ENCODE measurements at regions not wholly inside any gene's neighbourhood (a gene's known extent, or its start where the extent isn't known, plus 50 kb on each side); places are given as distances from the start of the nearest gene placed in this dataset.
"Not testable (repeated sequence)": the region's sequence is repeated elsewhere in the genome, so short reads cannot be mapped to it uniquely, and the experiment has no call there.

DNA sequence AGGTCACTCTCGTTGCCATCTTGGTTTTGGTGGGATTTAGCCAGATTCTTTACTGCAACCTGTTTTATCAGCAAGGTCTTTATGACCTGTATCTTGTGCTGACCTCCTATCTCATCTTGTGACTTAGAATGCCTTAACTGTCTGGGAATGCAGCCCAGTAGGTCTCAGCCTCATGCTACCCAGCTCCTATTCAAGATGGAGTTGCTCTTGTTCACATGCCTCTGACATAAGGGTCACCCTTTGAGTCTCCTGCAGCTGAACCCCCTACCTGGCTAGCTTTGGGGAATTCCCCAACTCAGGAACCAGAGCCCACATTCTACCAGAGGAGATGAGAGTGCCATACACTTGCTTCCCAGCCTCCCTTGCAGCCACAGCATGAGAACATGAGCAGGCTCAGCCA, 123.0 kb upstream of the ARHGEF3 start:
- DNase-seq (ENCODE audit: low spot score) = not testable (repeated sequence)

DNA sequence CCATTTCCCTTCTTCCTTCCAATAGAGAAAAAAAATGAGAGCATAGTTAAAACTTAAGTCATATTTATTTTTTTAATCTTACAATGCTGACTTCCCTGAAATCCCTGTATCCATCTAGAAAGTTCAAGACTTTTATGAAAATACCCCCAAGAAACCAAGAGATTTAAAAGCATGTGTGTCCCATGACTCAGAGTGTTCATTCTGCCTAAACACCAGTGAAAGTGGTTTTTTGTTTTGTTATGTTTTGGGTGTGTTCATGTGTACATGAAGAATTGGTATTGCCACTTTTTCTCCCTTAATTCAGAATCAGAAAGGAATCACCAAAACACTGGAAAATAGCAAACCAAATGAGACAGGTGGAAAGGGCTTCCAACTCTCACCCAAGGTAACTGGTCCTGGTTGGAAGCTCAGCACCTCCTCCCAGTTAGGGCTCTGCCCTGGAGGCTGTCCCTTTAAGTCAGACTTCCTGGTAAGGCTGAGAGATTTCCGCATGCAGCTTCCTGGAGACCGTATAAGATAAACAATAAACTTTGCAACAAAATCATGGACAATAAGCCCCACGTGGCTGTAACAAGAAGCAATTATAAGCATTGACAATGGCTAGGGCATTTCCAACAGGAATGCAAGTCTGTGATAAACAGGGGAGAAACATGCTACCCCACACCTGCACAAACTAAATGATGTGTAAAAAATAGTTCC, 121.9 kb upstream of the ARHGEF3 start:
- DNase-seq (ENCODE audit: low spot score) = no peak

DNA sequence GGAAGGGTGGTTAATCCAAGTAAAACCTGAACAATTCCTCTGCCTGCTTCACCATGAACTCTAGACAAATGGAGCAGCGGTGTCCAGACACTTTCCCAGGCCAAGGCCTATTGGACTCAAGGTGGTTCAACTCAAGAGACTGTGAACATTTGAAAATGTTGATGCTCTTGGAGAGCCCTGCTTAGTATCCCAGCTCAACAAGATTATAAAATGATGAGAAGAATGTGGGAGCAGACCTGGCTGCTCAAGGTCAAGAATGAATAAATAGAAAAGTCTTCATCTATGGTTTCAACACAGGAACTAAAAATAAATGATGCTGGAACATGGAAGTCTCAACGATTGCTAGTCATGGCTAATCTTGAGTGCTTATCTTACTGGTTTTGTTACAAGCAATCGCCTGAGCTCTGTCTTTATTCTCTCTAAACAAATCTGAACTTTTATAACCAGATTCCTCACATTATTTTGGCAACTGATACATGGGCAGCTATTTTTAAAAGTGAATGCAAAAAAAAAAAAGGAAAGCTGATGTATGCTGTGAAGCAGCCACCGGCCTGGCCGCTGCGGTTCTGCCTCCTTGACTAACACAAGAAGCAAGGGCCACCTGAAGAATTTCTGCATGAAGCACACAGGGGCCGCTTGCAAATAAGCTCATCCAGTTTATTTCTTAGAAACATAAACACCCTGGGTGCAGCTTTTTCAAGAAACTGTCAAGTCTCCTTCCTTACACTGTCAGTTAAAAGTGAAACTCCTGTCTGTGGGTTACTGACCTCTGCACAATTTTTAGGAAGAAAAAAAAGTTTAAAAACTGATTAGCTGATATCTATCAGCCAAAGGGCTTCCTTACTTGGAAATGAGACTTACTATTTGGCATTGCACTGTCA, 120.1 kb upstream of the ARHGEF3 start:
- peak; percentile 28 for DNase-seq (ENCODE audit: low spot score)

DNA sequence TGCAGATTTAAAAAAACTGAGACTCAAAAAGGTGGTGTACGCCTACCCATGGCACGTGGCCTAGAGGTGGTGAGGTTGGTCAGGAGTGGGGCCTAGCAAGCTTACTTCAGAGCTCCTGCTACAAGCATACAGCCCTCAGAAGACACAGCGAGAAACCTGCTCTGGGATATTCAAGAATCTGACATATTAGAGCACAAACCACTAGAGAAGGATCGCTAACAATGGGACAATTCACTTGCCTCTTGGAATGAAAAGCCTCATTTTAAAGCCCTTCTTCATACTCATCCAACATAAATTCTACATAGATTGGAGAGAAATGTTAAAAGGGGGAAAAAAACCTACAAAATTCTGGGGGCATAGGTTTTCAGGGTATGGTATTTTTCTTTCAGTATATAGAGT, 118.0 kb upstream of the ARHGEF3 start:
- no peak for DNase-seq (ENCODE audit: low spot score)

DNA sequence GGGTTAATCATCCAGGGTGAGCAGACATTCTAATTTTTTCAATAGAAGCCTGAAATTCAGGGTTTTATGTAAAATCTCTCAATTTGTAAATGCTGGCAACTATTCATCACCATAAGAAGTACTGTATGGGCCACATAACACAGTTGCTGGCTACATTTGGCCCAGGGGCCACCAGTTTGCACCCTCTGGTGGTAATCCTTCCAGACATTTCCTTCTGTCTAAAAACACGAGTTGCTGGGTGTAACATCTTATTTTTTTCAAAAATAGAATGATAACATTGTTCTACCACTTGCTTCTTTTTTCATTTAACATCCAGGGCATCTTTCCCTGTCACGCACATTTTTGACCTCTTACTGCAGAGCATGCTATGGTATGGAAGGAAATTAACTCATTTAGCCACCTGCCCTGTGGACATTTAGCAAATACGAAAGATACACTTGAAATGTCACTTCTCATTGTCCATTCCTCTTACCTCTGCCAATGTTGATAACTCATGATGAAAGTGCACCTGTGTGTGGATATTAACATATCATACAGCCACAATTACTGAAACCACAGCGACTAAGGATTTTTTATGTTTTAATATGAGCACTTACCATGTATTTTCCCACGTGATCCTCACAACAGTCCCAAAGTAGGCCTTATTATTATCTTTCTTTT, 117.5 kb upstream of the ARHGEF3 start:
- DNase-seq (ENCODE audit: low spot score) = no peak

DNA sequence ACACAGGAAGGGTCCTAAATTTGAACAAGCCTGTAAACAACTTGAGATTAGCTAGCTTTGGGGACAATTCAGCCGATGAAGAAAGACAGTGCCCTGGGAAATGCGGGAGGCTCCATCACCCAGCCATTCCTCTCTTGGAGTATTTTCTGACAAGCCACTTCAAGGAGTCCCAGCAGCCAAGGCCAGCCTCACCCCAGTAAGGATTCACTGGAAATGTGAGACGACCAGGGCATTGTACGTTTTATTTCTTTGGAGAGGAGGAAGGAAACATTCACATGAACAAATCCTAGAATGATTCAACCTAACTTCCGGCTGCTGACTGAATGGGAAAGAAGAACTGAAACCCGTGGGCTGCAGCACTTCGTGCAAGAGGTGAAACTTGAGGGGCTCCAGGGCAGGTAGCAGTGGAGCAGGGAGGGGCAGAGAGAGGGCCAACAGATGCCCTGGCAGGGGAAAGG, 116.4 kb upstream of the ARHGEF3 start:
- DNase-seq (ENCODE audit: low spot score) = no peak

DNA sequence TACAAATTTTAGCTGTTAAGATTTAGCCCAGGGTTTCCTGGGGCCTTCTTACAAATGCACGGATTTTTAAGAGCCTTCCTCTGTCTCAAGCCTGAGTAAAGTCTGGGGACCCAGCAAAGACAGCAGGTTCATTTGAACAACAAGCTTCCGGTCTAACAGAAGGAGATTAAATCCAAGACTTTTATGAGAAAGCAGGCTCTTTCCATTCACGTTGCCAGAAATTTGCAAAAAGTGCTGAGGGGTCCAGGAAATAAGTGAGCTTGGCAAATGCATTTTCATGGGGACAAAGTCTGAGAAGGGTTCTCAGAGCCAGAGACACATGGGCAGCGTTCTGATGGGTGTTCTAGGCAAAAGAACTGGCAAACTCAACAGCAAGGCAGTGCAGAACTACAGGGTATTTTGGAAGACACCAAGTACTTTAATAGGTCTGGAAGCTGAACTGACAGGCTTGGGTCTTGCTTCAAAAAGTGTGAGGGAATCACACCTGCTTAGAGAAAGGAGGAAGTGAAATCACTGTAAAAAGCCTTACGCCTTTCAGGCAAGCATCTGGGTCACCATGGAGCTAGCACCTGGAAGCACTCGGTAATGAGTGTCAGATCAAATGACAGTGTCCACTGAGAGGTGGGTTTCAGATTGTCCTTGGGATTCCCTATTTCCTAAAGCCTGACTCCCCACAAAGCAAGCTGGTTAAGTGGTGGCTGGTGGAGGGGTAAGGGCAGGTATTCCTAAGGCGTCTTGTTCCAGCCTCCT, 115.8 kb upstream of the ARHGEF3 start:
- no peak for DNase-seq (ENCODE audit: low spot score)

DNA sequence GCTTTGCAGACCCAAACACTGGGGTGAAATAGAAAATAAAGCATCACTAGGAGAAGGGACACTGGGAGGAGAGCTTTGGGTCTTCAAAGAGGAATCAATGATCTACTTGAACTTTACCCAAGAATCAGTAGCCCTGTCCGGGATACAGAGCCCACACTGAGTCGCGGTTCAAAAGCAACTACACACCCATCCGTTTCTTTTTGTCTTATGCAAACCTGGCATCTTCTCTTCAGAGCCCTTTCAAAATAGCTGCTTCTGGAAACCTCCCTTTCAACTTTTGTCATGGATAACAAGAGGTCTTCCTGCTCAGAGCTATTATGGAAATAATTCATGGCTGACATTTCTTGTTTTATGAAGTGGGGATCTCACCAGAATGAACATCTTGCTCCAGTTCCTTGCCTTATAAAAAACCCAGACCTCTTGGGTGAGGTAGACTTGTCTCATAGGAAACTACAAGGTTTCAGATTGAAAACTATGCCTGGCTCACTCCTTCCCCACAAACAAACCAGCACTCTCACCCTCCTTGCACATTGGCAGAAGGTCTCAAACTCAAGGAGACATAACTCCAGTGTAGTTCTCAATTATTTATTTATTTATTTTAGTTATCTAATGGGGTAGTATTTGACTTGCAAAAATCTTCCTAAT, 115.1 kb upstream of the ARHGEF3 start:
- DNase-seq (ENCODE audit: low spot score) = no peak

DNA sequence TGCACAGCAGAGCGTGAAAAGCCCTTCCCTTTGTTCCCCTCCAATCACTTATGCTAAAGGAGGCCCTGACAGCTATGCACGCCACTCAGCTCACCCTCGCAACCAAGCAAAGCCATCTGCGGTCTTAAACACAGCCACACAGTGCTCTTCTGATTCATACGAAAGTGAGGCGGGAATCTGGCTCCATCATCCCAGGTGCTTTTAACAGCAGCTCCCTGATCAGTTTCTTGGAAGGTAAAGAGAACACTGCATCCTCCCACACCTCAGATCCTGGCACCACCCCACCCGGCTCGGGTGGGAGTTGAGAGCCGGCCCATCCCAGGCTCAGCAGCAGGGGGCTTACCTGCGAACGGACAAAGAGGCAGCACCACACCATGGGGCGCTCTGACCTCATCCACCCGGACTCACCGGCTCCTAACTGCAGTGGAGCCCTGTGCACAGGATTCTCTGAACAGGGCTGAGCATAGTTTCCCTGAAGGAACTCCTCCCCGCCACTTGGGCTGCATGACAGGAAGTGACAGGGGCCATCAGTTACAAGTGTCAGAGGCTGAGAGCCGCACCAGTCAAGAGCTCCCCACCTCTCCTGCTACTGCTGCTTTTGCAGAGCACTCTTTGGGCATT, 114.3 kb upstream of the ARHGEF3 start:
- no peak for DNase-seq (ENCODE audit: low spot score)

DNA sequence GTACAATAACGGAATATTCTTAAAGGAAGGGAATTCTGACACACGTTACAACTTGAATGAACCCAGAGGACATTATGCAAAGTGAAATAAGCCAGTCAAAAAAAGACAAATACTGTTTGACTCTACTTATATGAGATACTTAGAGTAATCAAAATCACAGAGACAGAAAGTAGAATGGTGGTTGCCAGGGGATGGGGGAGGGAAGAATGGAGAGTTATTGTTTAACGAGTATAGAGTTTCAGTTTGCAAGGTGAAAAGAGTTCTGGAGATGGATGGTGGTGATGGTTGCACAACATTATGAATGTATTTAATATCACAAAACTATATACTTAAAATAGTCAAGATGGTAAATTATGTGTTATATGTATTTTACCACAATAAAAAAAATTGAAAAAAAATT, 112.9 kb upstream of the ARHGEF3 start:
- no peak for DNase-seq (ENCODE audit: low spot score)

DNA sequence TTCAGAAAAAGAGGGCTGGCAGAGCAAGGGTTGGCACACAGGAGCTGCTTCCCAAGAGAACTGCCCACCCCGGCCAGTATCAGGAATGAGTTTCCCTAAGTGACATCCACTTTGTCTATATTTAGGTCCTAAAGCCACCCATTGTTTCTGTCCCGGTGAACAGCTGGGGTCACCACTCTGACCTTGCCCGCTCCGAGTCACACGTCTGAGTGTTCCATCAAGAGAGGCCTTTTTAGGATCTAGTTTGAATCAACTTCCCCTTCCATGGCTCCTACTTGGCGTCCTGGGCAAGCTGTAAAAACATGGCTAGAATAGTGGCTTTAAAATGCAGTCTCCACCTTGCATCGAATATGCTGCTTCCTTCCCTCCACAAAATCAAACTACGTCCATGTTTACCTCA, 109.6 kb upstream of the ARHGEF3 start:
- DNase-seq (ENCODE audit: low spot score) = no peak

DNA sequence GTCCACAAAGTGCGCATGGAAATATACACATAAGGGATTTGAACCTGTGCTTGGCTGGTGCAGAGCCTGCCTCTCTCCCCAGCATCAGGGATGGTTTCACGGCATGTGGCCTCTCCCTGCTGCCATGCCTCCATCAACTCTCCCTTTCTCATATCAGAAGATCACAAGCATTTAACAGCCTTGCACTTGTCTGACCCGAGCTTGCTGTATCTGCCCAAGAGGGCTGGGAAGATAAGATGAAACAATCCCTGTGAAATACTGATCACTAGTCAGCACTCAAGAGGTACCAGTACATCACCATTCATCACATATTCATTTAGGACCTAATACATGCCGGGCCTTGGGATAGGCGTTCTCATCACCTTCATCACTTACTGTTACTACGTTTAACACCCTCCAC, 107.6 kb upstream of the ARHGEF3 start:
- no peak for DNase-seq (ENCODE audit: low spot score)

DNA sequence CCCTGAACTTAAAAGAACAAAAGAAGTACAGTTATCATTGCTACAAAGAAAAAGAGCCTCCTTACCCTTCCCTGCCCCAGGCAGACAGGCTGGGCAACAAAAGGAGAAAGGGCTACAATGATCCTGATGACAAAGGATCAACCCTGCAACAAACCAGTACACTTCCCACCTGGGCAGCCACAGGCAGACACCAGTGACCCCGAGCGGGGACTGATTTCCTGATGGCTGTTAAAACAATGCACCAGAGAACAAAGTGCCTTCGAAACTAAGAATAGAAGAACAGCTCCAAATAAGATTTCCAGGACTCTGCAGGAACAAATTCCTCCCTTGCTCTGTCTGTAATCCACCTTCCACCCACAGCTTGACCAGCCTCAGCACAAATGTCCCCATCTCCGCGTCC, 106.3 kb upstream of the ARHGEF3 start:
- DNase-seq (ENCODE audit: low spot score) = no peak

DNA sequence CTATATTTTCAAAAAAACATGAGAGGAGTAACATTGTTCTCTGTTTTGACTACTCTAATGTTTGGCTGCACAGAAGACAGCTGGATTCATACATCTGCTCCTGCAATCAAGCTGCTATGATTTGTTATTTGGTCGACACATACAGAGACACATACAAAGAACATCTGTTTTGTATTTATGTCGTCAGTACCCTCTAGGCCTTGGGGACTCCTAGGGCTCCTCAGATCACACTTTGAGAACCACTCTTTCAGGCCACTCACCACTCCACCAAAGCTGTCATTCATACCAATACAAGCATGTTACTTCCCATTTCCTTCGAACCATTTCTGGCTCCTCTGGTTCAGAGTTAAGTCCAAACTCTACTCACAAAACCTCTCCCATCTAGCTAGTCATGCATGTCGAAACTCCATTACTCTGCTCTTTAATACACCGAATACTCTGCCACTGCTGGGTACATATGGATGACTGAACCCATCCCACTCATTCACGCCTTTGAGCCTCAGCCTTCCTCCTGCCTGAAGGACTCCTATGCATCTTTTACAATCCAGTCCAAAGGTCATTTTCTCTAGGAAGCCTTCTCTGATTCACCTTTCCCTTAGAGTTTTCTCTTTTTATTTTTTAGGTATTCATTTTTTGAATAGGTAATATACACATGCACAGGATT, 102.9 kb upstream of the ARHGEF3 start:
- no peak for DNase-seq (ENCODE audit: low spot score)

DNA sequence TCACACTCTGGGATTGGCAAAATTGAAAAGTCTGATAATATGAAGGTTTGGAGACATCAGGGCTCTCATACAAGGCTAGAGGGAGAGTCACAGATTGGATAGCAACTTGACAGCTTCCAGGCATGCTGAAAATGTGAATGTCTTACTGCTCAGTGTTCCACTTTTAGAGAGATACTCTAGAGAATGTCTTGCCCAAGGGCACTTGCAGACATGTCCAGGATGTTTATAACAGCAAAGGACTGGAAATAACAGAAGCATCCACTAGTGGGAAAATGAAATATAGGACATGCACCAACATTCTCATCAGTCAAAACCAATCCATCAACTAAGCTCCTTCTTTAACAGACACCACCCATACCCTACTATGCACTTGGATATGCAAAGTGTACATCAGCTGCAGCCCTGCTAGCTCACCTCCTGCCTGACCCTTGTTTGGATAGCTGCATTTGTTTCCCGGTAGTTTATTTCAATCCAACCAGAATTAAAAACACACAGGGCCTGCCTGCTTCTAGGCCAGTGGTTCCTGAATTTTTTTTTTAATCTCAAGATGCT, 101.6 kb upstream of the ARHGEF3 start:
- DNase-seq (ENCODE audit: low spot score) = no peak

DNA sequence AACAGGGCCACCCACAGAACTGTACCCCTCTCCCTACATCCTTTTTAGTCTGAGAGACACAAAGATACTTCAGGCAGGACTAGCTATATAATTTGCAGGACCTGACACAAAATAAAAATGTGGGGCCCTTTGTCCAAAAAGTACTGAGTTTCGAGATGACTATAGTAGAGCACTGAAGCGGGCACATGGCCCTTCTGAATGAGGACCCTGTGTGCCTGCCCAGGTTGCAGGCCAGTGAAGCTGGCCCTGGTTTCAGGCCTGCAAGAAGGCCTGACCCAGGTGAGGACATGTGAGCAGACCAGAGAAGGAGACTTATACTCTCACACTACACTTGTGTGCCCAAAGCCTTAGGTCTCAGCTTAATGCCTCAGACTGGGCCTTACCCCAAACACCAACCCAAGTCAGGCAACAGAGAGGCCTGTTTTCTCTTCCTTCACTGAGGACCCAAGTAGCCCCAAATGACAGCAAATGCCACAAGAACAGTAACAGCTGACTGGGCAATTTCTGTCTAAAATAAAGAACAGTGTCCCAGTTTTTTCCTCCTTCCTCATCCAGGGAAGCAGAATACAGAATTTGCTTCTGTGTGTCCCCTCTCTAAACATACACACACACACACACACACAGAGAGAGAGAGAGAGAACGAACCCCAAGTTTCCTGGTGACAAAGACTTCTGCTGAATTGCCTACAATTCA, 100.9 kb upstream of the ARHGEF3 start:
- DNase-seq (ENCODE audit: low spot score) = no peak

DNA sequence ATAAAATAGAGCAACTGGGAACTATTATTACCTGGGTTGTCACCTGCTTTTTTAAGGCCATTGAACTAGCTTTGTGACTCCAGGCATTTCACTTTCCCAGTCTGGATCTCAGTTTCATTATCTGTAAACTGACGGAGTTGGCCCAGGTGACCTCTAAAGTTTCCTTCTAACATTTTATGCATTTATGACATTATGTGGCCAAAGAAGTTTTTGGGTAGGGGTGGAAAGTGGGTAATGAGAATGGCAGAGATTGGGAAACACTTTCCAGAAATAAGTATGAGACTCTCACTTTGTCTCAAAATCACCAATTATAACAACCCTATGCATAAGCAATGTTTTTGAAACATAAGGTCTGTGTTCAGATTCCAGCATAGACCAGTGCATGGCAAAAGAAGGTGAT, 99.1 kb upstream of the ARHGEF3 start:
- DNase-seq (ENCODE audit: low spot score) = no peak

DNA sequence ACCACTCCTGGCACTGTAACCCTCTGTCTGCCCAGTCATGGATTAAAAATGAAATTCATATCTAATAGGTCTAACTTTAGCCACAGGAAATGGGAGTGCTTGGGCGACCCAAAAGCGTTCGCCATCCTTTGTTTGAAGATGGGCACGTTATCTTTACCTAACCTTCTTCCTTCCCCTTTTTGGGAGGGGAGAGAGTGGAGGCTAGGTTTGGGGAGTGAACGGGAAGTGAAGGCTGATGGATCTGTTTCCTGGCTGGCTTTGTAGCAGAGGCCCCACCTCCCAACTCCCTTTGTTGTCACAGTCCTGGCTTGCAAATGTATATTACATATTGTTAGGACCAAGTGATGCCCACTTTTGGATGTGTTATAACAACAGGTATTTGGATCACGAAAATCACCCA, 98.1 kb upstream of the ARHGEF3 start:
- no peak for DNase-seq (ENCODE audit: low spot score)

DNA sequence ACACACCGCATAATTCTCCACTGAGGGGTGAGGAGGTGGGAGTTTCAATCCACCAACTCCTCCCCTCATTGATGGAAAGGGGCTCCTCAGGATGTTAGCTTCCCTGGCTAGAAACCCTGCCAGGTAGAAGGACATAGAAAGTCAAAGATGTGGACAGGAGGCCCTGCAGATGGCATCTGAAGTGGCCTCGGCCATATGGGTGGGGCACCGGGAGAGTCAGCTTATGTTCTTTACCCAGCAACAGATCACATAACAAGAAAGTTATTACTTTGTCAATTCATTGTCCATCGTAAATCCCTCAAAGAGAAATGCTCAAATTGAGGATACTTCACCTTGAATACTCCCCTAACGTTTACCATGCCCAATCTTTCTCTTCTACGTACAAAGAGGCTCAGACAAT, 97.3 kb upstream of the ARHGEF3 start:
- no peak for DNase-seq (ENCODE audit: low spot score)

DNA sequence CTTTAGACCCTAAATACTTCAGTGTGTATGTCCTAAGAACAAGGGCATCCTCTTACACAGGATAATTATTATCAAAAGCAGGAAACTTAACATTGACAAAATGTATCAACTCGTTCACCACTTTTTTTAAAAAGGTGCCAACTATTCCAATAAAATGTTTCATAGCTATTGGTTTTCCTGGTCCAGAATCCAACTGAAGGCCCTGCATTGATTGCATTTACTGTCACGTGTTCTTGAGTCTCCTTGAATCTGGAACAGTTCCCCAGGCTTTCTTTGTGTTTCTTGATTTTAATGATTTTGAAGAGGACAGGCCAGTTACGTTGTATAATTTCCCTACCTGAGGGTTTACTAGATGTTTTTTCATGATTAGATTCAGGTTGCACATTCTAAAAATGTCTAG, 94.6 kb upstream of the ARHGEF3 start:
- no peak for DNase-seq (ENCODE audit: low spot score)

Data from GM03348 (cell line).